ENCODE measurements at regions not wholly inside any gene's neighbourhood (a gene's known extent, or its start where the extent isn't known, plus 50 kb on each side); places are given as distances from the start of the nearest gene placed in this dataset.

DNA sequence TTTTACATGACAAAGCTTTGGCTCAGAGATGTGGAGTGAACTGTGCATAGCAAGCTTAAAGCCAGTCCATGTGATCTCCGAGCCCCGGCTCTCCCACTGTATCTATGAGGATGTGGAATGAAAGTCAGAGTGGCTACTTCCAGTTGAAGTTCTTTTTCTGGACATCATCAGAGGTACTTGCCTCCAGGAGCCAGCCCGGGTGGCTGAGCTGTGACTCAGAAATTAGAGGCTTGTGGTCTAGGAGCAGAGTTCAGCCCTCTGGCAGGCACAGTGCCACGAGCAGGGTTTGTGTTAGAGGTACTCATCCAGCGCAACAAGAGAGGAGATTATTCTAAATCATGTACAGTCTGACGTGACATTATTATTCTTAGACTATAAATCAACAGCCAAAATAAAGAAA, 322.5 kb downstream of the CDK5RAP2 start:
- TF ChIP-seq EZH2 (IDR thresholded peaks at IDR 0.05; ENCODE audit: borderline replicate concordance, insufficient read depth, low read depth, low read length, poor library complexity, severe bottlenecking) = no peak
- TF ChIP-seq, protein P1, sequence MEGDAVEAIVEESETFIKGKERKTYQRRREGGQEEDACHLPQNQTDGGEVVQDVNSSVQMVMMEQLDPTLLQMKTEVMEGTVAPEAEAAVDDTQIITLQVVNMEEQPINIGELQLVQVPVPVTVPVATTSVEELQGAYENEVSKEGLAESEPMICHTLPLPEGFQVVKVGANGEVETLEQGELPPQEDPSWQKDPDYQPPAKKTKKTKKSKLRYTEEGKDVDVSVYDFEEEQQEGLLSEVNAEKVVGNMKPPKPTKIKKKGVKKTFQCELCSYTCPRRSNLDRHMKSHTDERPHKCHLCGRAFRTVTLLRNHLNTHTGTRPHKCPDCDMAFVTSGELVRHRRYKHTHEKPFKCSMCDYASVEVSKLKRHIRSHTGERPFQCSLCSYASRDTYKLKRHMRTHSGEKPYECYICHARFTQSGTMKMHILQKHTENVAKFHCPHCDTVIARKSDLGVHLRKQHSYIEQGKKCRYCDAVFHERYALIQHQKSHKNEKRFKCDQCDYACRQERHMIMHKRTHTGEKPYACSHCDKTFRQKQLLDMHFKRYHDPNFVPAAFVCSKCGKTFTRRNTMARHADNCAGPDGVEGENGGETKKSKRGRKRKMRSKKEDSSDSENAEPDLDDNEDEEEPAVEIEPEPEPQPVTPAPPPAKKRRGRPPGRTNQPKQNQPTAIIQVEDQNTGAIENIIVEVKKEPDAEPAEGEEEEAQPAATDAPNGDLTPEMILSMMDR (IDR thresholded peaks at IDR 0.05) = no peak
